ENCODE measurements at regions not wholly inside any gene's neighbourhood (a gene's known extent, or its start where the extent isn't known, plus 50 kb on each side); places are given as distances from the start of the nearest gene placed in this dataset.
A peak's percentile ranks its signal among the peaks of the same experiment; 100 is the strongest.
"Not testable (repeated sequence)": the region's sequence is repeated elsewhere in the genome, so short reads cannot be mapped to it uniquely, and the experiment has no call there.

- no peak overlapping the region for H3K9ac ChIP-seq (ENCODE audit: insufficient read depth, low read length)
- no peaks in the 10 kb centered on the region for H3K4me1 ChIP-seq (ENCODE audit: control insufficient read depth, extremely low read depth, insufficient read depth, low read length)
- TF ChIP-seq EZH2 (IDR thresholded peaks at IDR 0.05; ENCODE audit: low read length, missing control alignments) (no peak), CTCF (conservative IDR thresholded peaks at IDR 0.05 in 1 of 2, IDR thresholded peaks at IDR 0.05 in 1 of 2; ENCODE audit: low read depth in 1 of 2, low read length in 2 of 2) (no peak)
- H3K9me3 ChIP-seq (ENCODE audit: control insufficient read depth, insufficient read depth, low read depth, low read length): no peaks in the 10 kb centered on the region
- H3K27me3 ChIP-seq (ENCODE audit: control insufficient read depth, insufficient read depth, low read length): no peaks in the 10 kb centered on the region
- H3K4me2 ChIP-seq (ENCODE audit: extremely low read depth, insufficient read depth, low read length): no peak overlapping the region
- no peak for DNase-seq (ENCODE audit: low read depth in 2 of 2)
- H3K36me3 ChIP-seq (ENCODE audit: control insufficient read depth, insufficient read depth, low read length): no peaks in the 10 kb centered on the region
- no peak overlapping the region for H3K4me3 ChIP-seq (replicated peaks in 1 of 4; ENCODE audit: control extremely low read depth in 1 of 4, insufficient read depth in 1 of 4, low read depth in 3 of 4, low read length in 4 of 4)
- H2AFZ ChIP-seq (ENCODE audit: low read length): no peak overlapping the region
- H3K79me2 ChIP-seq (ENCODE audit: control insufficient read depth, insufficient read depth, low read length): no peaks in the 10 kb centered on the region
- H3K27ac ChIP-seq (ENCODE audit: insufficient read depth, low read length): no peak overlapping the region
- no peaks in the 10 kb centered on the region for H4K20me1 ChIP-seq (ENCODE audit: control insufficient read depth, extremely low read depth, insufficient read depth, low read length)
These were observed 141.6 kb upstream of the ARHGEF26 start for GRCh38 chr3:153979418-153980251.

GRCh38 chr3:153980252-153980590 is 141.0 kb upstream of the ARHGEF26 start:
- TF ChIP-seq EZH2 (IDR thresholded peaks at IDR 0.05; ENCODE audit: low read length, missing control alignments): no peak
- TF ChIP-seq CTCF (conservative IDR thresholded peaks at IDR 0.05 in 1 of 2, IDR thresholded peaks at IDR 0.05 in 1 of 2; ENCODE audit: low read depth in 1 of 2, low read length in 2 of 2): no peak
- Histone ChIP-seq H3K27ac (ENCODE audit: insufficient read depth, low read length) (no peak overlapping the region), H2AFZ (ENCODE audit: low read length) (no peak overlapping the region), H4K20me1 (ENCODE audit: control insufficient read depth, extremely low read depth, insufficient read depth, low read length) (no peaks in the 10 kb centered on the region), H3K4me3 (replicated peaks in 1 of 4; ENCODE audit: control extremely low read depth in 1 of 4, insufficient read depth in 1 of 4, low read depth in 3 of 4, low read length in 4 of 4) (no peak overlapping the region), H3K9me3 (ENCODE audit: control insufficient read depth, insufficient read depth, low read depth, low read length) (no peaks in the 10 kb centered on the region), H3K4me1 (ENCODE audit: control insufficient read depth, extremely low read depth, insufficient read depth, low read length) (no peaks in the 10 kb centered on the region), H3K36me3 (ENCODE audit: control insufficient read depth, insufficient read depth, low read length) (no peaks in the 10 kb centered on the region), H3K9ac (ENCODE audit: insufficient read depth, low read length) (no peak overlapping the region), H3K79me2 (ENCODE audit: control insufficient read depth, insufficient read depth, low read length) (no peaks in the 10 kb centered on the region), H3K27me3 (ENCODE audit: control insufficient read depth, insufficient read depth, low read length) (no peaks in the 10 kb centered on the region), H3K4me2 (ENCODE audit: extremely low read depth, insufficient read depth, low read length) (no peak overlapping the region)
- DNase-seq (ENCODE audit: low read depth in 2 of 2): no peak

- H3K27me3 ChIP-seq (ENCODE audit: control insufficient read depth, insufficient read depth, low read length); H2AFZ ChIP-seq (ENCODE audit: low read length); H3K4me3 ChIP-seq (replicated peaks in 1 of 4; ENCODE audit: control extremely low read depth in 1 of 4, insufficient read depth in 1 of 4, low read depth in 3 of 4, low read length in 4 of 4); H3K4me1 ChIP-seq (ENCODE audit: control insufficient read depth, extremely low read depth, insufficient read depth, low read length); H3K9ac ChIP-seq (ENCODE audit: insufficient read depth, low read length); H3K9me3 ChIP-seq (ENCODE audit: control insufficient read depth, insufficient read depth, low read depth, low read length); H3K27ac ChIP-seq (ENCODE audit: insufficient read depth, low read length); H3K79me2 ChIP-seq (ENCODE audit: control insufficient read depth, insufficient read depth, low read length); H3K4me2 ChIP-seq (ENCODE audit: extremely low read depth, insufficient read depth, low read length); H4K20me1 ChIP-seq (ENCODE audit: control insufficient read depth, extremely low read depth, insufficient read depth, low read length); H3K36me3 ChIP-seq (ENCODE audit: control insufficient read depth, insufficient read depth, low read length): not testable (repeated sequence)
- peak in 1 of 2 donors; percentile 15 for TF ChIP-seq CTCF (conservative IDR thresholded peaks at IDR 0.05 in 1 of 2, IDR thresholded peaks at IDR 0.05 in 1 of 2; ENCODE audit: low read depth in 1 of 2, low read length in 2 of 2)
- peak in 1 of 2 donors; percentile 5 for DNase-seq (ENCODE audit: low read depth in 2 of 2)
These were observed 123.8 kb upstream of the ARHGEF26 start for GRCh38 chr3:153997364-153997763.

Measured in fibroblast of lung (primary cell).